Natural killer cell (primary cell): ENCODE measurements at regions not wholly inside any gene's neighbourhood (a gene's known extent, or its start where the extent isn't known, plus 50 kb on each side); places are given as distances from the start of the nearest gene placed in this dataset.

ENCODE experiments used
- ATAC-seq, 3 donors: fragments of 150-1000 bp in 2 of 3; fragments of 200-7000 bp in 1 of 3; cut with Tn5 transposase; 1 replicate in 1 of 3; 2 replicates in 2 of 3; pipeline ENCODE4 v1.10.0; 2021; ENCODE audit warnings: mild to moderate bottlenecking in 2 of 3, moderate library complexity in 2 of 3
- DNase-seq, 2 donors: peaks; one replicate each; pipeline versions ENCODE4 v3.0.0 to v3.0.0-alpha.2; 2013 to 2021; ENCODE audit warnings: mixed read lengths in 1 of 2
- H3K27ac ChIP-seq: one replicate; pipeline ENCODE4 v1.5.1; 2013; ENCODE audit warnings: mild to moderate bottlenecking, low read length
- H3K27me3 ChIP-seq: one replicate; pipeline ENCODE4 v1.6.1; 2013; ENCODE audit warnings: low read length; ENCODE audit not compliant: control insufficient read depth, insufficient read depth
- H3K36me3 ChIP-seq: one replicate; pipeline ENCODE4 v1.6.1; 2013; ENCODE audit warnings: low read length; ENCODE audit not compliant: control insufficient read depth, insufficient read depth
- H3K4me1 ChIP-seq: one replicate; pipeline ENCODE4 v1.6.1; 2013; ENCODE audit warnings: low read length; ENCODE audit not compliant: control insufficient read depth, insufficient read depth
- H3K4me3 ChIP-seq: one replicate; pipeline ENCODE4 v1.5.1; 2013; ENCODE audit warnings: low read length
- H3K9me3 ChIP-seq: one replicate; pipeline ENCODE4 v1.6.1; 2013; ENCODE audit warnings: low read length; ENCODE audit not compliant: control insufficient read depth, insufficient read depth
- H3K27ac Mint-ChIP-seq, 2 donors: one replicate each; pipeline ENCODE4 v1.8.0; 2022; ENCODE audit warnings: mild to moderate bottlenecking in 2 of 2, mixed read lengths in 2 of 2, moderate library complexity in 1 of 2
- H3K27me3 Mint-ChIP-seq, 2 donors: one replicate each; pipeline ENCODE4 v1.8.0; 2022; ENCODE audit warnings: low read depth in 2 of 2, mixed read lengths in 2 of 2
- H3K36me3 Mint-ChIP-seq: one replicate; pipeline ENCODE4 v1.8.0; 2022; ENCODE audit warnings: mixed read lengths
- H3K4me1 Mint-ChIP-seq, 2 donors: one replicate each; pipeline ENCODE4 v1.8.0; 2022; ENCODE audit warnings: mixed read lengths in 2 of 2
- H3K4me3 Mint-ChIP-seq: one replicate; pipeline ENCODE4 v1.8.0; 2022; ENCODE audit warnings: mild to moderate bottlenecking, moderate library complexity, mixed read lengths
- H3K9me3 Mint-ChIP-seq, 2 donors: one replicate each; pipeline ENCODE4 v1.8.0; 2022; ENCODE audit warnings: mixed read lengths in 2 of 2
- CTCF ChIP-seq: fragments of 200-600 bp; IDR thresholded peaks from one replicate; pipeline ENCODE4 v1.8.0; 2022; ENCODE audit warnings: antibody characterized with exemption
- WGBS: methylation state at CpG from one replicate; pipeline ENCODE4 v1.1.7; 2013; ENCODE audit warnings: missing lambda C conversion rate; ENCODE audit not compliant: insufficient coverage; 5-methylcytosine and 5-hydroxymethylcytosine counted together
- intact Hi-C: fragments of 100-400 bp; cut with micrococcal nuclease; formaldehyde crosslinking; loops from one replicate; pipeline ENCODE4 v1.14.2; 2022

DNA sequence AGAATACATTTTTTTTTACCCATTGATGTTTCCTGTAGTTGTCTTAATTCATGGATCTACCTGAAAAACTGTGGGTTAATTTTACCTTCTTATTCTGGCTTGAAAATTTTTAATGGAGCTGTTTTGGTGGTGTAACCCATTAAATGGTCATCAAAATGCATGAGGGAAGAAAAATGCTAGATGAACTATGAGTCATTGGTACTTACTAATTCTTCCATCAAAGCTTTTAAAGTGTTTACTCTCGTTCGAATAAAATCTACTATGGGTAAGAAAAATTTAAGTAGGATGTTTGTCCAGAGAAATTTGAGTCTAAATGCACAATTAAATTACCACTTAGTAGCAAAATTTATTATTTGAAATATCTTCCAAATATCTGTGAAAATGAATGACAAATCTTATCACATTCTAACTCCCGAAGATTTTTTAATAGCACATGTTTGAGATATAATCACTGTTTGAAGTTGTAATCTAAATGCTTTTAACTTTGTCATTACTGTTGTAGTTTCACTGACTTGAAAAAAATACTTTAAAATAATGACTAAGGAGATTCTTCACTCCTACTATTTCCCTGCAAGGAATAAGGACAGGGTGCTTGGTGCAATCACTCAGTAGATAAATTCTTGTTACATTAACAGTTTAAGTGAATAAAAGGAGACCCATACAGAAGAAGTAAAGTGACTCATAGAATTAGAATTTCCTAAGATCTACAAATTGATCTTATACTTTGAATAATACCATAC lies 437.7 kb downstream of the IRS2 start:
- TF ChIP-seq CTCF, result no peak
- DNase-seq, result no peak
- intact Hi-C loops, result no loop called here
- Mint-ChIP-seq H3K36me3 (no peaks in the 10 kb centered on the region), H3K4me3 (no peak overlapping the region), H3K27ac (no peak overlapping the region), H3K9me3 (no peaks in the 10 kb centered on the region), H3K27me3 (peaks cover 16 to 27% of the 10 kb centered on the region in 2 donors), H3K4me1 (no peaks in the 10 kb centered on the region)
- Histone ChIP-seq H3K27me3 (peaks cover 4% of the 10 kb centered on the region), H3K4me3 (no peak overlapping the region), H3K9me3 (no peaks in the 10 kb centered on the region), H3K4me1 (no peaks in the 10 kb centered on the region), H3K27ac (no peak overlapping the region), H3K36me3 (no peaks in the 10 kb centered on the region)
- WGBS, result no CpG with 5 or more reads among the region's 3 CpGs
- ATAC-seq, result no peak

- H3K9me3 ChIP-seq, result no peaks in the 10 kb centered on the region
- WGBS, result 76% methylated on average over 1 of the region's 2 CpGs
- TF ChIP-seq CTCF, result no peak
- intact Hi-C loops, result no loop called here
- no peak overlapping the region for H3K4me3 Mint-ChIP-seq
- H3K4me1 ChIP-seq, result no peaks in the 10 kb centered on the region
- H3K4me3 ChIP-seq, result no peak overlapping the region
- H3K9me3 Mint-ChIP-seq, result no peaks in the 10 kb centered on the region
- no peak for DNase-seq
- H3K27ac ChIP-seq, result no peak overlapping the region
- no peak overlapping the region for H3K27ac Mint-ChIP-seq
- H3K4me1 Mint-ChIP-seq, result no peaks in the 10 kb centered on the region
- no peaks in the 10 kb centered on the region for H3K36me3 Mint-ChIP-seq
- ATAC-seq, result no peak
- peaks cover 4% of the 10 kb centered on the region for H3K27me3 ChIP-seq
- peaks cover 13 to 27% of the 10 kb centered on the region in 2 donors for H3K27me3 Mint-ChIP-seq
- H3K36me3 ChIP-seq, result no peaks in the 10 kb centered on the region
Measured at GRCh38 chr13:109346060-109346459, 440.3 kb downstream of the IRS2 start.

DNA sequence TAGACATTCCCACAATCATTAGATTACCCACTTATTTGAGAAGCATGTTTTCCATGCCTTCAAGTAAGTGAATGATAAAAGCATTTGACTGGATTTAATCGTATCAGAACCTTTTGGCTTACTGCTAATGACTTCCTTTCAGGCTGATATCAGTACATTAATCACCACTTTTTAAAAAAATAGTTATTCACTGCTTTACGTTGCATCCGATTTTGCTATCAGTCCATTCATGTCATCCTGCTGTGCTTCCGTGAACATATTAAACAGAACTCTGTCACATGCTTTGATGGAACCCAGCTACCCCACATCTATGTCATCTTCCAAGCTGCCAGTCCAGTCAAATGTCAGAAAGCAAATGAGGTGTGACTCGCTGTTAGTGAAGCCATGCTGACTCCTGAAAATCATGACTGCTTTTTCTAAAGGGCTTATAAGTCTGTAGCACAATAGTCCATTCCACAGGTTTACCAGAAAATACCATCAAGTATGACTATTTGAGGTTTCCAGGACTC lies 440.9 kb downstream of the IRS2 start:
- WGBS, result 88% methylated on average over 5 of the region's 5 CpGs
- TF ChIP-seq CTCF, result no peak
- Mint-ChIP-seq H3K36me3 (no peaks in the 10 kb centered on the region), H3K27ac (no peak overlapping the region), H3K9me3 (no peaks in the 10 kb centered on the region), H3K4me3 (no peak overlapping the region), H3K27me3 (peaks cover 13 to 27% of the 10 kb centered on the region in 2 donors), H3K4me1 (no peaks in the 10 kb centered on the region)
- ATAC-seq (no peak), DNase-seq (no peak)
- Histone ChIP-seq H3K9me3 (no peaks in the 10 kb centered on the region), H3K27ac (no peak overlapping the region), H3K27me3 (peaks cover 4% of the 10 kb centered on the region), H3K36me3 (no peaks in the 10 kb centered on the region), H3K4me3 (no peak overlapping the region), H3K4me1 (no peaks in the 10 kb centered on the region)
- intact Hi-C loops, result no loop called here
